ENCODE measurements at regions not wholly inside any gene's neighbourhood (a gene's known extent, or its start where the extent isn't known, plus 50 kb on each side); places are given as distances from the start of the nearest gene placed in this dataset.
"Not testable (repeated sequence)": the region's sequence is repeated elsewhere in the genome, so short reads cannot be mapped to it uniquely, and the experiment has no call there.

- TF ChIP-seq, protein P1, sequence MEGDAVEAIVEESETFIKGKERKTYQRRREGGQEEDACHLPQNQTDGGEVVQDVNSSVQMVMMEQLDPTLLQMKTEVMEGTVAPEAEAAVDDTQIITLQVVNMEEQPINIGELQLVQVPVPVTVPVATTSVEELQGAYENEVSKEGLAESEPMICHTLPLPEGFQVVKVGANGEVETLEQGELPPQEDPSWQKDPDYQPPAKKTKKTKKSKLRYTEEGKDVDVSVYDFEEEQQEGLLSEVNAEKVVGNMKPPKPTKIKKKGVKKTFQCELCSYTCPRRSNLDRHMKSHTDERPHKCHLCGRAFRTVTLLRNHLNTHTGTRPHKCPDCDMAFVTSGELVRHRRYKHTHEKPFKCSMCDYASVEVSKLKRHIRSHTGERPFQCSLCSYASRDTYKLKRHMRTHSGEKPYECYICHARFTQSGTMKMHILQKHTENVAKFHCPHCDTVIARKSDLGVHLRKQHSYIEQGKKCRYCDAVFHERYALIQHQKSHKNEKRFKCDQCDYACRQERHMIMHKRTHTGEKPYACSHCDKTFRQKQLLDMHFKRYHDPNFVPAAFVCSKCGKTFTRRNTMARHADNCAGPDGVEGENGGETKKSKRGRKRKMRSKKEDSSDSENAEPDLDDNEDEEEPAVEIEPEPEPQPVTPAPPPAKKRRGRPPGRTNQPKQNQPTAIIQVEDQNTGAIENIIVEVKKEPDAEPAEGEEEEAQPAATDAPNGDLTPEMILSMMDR (conservative IDR thresholded peaks at IDR 0.05 in 1 of 2, IDR thresholded peaks at IDR 0.05 in 1 of 2; ENCODE audit: extremely low read depth in 1 of 2, insufficient read depth in 1 of 2, low read depth in 1 of 2, low read length in 2 of 2): not testable (repeated sequence)
- TF ChIP-seq EZH2 (IDR thresholded peaks at IDR 0.05; ENCODE audit: borderline replicate concordance, low read length): not testable (repeated sequence)
Observed at GRCh38 chr2:132271794-132272193, 110.0 kb upstream of the ANKRD30BL start.

All from mammary epithelial cell (primary cell).